DND-41 (cell line): ENCODE measurements at regions not wholly inside any gene's neighbourhood (a gene's known extent, or its start where the extent isn't known, plus 50 kb on each side); places are given as distances from the start of the nearest gene placed in this dataset.

ENCODE experiments used
- CTCF ChIP-seq: IDR thresholded peaks from 2 replicates; pipeline ENCODE4 v1.5.1; 2012; ENCODE audit warnings: borderline replicate concordance, low read length, moderate library complexity, mild to moderate bottlenecking; ENCODE audit not compliant: poor library complexity, severe bottlenecking; ENCODE audit errors: extremely low read depth
- EZH2 ChIP-seq: IDR thresholded peaks from 3 replicates; pipeline ENCODE4 v1.6.1; 2012; ENCODE audit warnings: borderline replicate concordance, low read depth, mild to moderate bottlenecking, moderate library complexity, low read length, inconsistent platforms; ENCODE audit not compliant: severe bottlenecking

GRCh38 chr11:134584706-134585445 lies 172.8 kb upstream of the B3GAT1 start:
- TF ChIP-seq CTCF (no peak), EZH2 (no peak)
